GM18498 (cell line): ENCODE measurements at regions not wholly inside any gene's neighbourhood (a gene's known extent, or its start where the extent isn't known, plus 50 kb on each side); places are given as distances from the start of the nearest gene placed in this dataset.
"Not testable (repeated sequence)": the region's sequence is repeated elsewhere in the genome, so short reads cannot be mapped to it uniquely, and the experiment has no call there.

Experiments
- ATAC-seq: cut with Tn5 transposase; IDR thresholded peaks from one replicate; pipeline ENCODE4 v1.9.1; 2021; ENCODE audit warnings: mild to moderate bottlenecking, moderate library complexity; ENCODE audit not compliant: unreplicated experiment

DNA sequence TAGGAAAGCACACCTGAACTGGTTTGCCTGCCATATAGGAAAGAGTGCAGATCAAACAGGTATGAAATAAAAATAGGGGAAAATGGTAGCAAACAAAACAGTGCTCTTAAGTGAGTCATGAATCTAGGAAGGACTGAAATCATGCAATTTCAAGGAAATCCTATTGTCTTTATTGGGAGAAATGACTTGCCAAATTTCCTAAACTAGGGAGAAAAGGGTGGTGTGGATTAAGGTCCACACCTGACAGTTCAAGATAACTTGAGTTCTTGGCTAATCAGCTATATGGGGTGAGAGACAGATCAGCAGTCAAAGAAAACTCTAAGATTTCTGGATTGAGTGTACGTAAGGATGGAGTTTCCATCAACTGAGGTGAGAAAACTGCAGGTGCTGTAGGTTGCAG lies 101.1 kb downstream of the PRKAB2 start:
- ATAC-seq, result no peak

DNA sequence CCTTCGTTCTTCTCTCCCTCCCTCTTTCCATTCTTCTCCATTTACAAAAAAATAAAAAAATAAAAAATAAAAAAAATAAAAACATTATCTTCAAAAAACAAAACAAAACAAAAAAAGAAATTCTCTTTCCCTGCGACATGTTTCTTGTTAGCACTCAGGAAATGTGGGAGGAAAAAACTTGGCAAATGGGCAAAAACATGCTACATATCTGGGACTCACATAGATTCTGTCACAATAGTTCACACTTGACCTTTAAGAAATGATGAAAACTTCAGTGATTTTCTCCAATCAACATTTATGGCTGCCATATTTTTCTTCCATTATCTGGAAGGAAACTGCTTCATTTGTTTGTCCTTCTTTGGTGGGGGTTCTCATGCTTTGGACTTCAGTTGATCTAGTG lies 109.3 kb downstream of the PRKAB2 start:
- no peak for ATAC-seq

- not testable (repeated sequence) for ATAC-seq
Observed at GRCh38 chr1:147061880-147062279, 110.4 kb downstream of the PRKAB2 start.

DNA sequence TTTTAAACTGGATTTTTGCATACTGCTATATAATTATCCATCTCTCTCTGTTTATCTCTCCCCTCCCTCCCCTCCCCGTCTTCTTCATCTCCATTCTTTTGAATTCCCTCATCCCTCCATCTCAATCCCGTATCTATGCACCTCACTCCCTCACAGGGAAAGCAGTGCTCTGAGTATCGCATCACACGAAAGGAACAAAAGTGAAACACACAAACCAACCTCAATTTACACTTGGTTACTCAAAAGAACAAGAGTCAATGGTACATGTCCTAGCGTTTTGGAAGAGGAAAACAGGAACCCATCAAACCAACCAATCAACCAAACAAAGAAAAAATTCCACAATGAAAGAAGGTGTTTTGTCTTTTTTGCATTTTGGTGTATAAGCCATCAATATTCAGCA lies 115.1 kb downstream of the NBPF12 start:
- no peak for ATAC-seq

DNA sequence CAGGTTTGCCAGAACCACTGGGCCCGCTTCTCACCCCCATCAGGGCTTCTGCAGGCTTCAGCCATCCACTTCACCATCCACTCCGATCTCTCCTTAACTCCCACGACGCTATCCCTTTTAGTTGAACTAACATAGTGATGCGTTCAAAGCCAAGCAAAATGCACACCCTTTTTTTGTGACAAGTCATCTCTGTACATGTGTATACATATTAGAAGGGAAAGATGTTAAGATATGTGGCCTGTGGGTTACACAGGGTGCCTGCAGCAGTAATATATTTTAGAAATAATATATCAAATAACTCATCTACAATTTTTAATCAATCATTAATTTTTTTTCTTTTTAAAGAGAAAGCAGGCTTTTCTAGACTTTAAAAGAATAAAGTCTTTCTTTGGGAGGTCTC lies 114.6 kb downstream of the NBPF12 start:
- ATAC-seq, result no peak

GRCh38 chr1:147052143-147052542 lies 114.0 kb downstream of the NBPF12 start:
- ATAC-seq, result no peak

DNA sequence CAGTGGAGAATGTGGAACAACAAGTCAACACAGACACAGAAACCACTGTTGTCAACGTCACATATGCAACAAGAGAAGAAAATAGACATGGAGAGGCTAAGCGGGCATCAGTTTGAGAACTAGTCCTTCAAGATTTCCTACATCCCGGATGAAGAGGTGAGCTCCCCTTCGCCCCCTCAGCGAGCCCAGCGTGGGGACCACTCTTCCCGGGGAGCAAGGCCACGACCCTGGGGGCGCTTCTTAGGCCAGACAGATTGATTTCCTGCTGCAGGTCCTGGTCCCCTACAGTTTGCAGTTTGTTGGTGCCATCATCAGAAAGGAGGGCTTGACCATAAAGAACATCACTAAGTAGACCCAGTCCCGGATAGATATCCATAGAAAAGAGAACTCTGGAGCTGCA lies 113.0 kb downstream of the NBPF12 start:
- ATAC-seq, result no peak

GRCh38 chr1:147050654-147051053 lies 112.5 kb downstream of the NBPF12 start:
- ATAC-seq, result no peak

GRCh38 chr1:147046863-147047394 lies 108.8 kb downstream of the NBPF12 start:
- ATAC-seq, result not testable (repeated sequence)

GRCh38 chr1:147046189-147046862 lies 108.2 kb downstream of the NBPF12 start:
- ATAC-seq, result no peak
